Subcutaneous abdominal adipose tissue (tissue), 5 donors: ENCODE measurements at regions not wholly inside any gene's neighbourhood (a gene's known extent, or its start where the extent isn't known, plus 50 kb on each side); places are given as distances from the start of the nearest gene placed in this dataset.
"Not testable (repeated sequence)": the region's sequence is repeated elsewhere in the genome, so short reads cannot be mapped to it uniquely, and the experiment has no call there.

ENCODE experiments used
- H3K27ac ChIP-seq: one replicate; pipeline ENCODE4 v1.7.0; 2013; ENCODE audit warnings: low read depth, mild to moderate bottlenecking, inconsistent platforms, low read length, moderate library complexity
- H3K27me3 ChIP-seq, 5 donors: one replicate each; pipeline ENCODE4 v1.7.0; 2013; ENCODE audit warnings: low read length in 5 of 5, inconsistent platforms in 1 of 5; ENCODE audit not compliant: control insufficient read depth in 5 of 5, insufficient read depth in 4 of 5
- H3K36me3 ChIP-seq, 5 donors: one replicate each; pipeline ENCODE4 v1.7.0; 2013; ENCODE audit warnings: low read length in 5 of 5; ENCODE audit not compliant: control insufficient read depth in 5 of 5, insufficient read depth in 5 of 5
- H3K4me1 ChIP-seq, 5 donors: one replicate each; pipeline ENCODE4 v1.7.0; 2013; ENCODE audit warnings: low read length in 5 of 5, mild to moderate bottlenecking in 3 of 5, moderate library complexity in 1 of 5; ENCODE audit not compliant: control insufficient read depth in 5 of 5, insufficient read depth in 5 of 5
- H3K4me3 ChIP-seq, 5 donors: one replicate each; pipeline ENCODE4 v1.7.0; 2013; ENCODE audit warnings: low read length in 5 of 5, low read depth in 1 of 5
- H3K9ac ChIP-seq, 5 donors: one replicate each; pipeline ENCODE4 v1.7.0; 2013; ENCODE audit warnings: low read length in 5 of 5, mild to moderate bottlenecking in 4 of 5, moderate library complexity in 3 of 5
- H3K9me3 ChIP-seq, 5 donors: one replicate each; pipeline ENCODE4 v1.7.0; 2013; ENCODE audit warnings: low read length in 5 of 5; ENCODE audit not compliant: control insufficient read depth in 5 of 5
- donor health status: healthy.
- donor health status: healthy.
- donor health status: healthy.
- donor health status: healthy.
- donor health status: healthy.

DNA sequence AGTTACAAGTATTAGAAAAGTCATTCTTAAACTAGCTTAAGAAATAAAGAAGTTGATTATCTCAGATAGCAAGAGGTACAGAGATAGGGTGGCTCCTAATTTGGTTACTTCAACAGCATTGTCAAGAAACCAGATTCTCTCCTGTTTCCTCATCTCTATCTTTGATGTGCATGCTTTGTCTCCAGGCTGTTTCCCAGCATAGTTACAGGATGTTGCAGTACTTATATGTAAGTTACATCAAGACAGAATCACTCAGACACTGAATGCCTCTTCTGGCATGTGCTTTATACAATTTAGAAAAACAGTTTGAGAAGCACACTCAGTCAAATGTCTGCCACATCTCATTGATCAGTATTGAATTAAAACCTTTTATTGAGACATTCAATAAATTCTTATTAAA lies 189.5 kb upstream of the UBE2E3 start:
- no peak overlapping the region for H3K4me3 ChIP-seq
- H3K9me3 ChIP-seq: no peaks in the 10 kb centered on the region
- no peaks in the 10 kb centered on the region for H3K27me3 ChIP-seq
- no peak overlapping the region for H3K27ac ChIP-seq
- no peaks in the 10 kb centered on the region for H3K36me3 ChIP-seq
- no peak overlapping the region for H3K9ac ChIP-seq
- H3K4me1 ChIP-seq: no peaks in the 10 kb centered on the region

DNA sequence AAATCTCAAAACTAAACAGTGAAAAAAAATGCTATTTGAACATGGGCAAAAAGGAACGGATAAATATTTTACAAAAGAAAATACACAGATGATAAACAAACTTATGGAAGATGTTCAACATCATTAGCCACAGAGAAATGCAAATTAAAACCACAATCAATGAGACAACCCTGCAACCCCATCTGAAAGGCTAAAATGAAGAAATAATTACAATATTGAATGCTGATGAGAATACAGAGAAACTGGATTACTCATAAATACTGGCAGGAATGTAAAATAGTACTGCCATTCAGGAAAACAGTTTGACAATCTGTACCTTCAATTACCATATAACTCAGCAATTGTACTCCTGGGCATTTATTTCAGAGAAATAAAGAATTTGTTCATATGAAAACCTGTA lies 193.1 kb upstream of the UBE2E3 start:
- H3K4me1 ChIP-seq: no peaks in the 10 kb centered on the region
- no peaks in the 10 kb centered on the region for H3K9me3 ChIP-seq
- H3K36me3 ChIP-seq: no peaks in the 10 kb centered on the region
- H3K9ac ChIP-seq: no peak overlapping the region
- no peak overlapping the region for H3K27ac ChIP-seq
- no peak overlapping the region for H3K4me3 ChIP-seq
- H3K27me3 ChIP-seq: no peaks in the 10 kb centered on the region

DNA sequence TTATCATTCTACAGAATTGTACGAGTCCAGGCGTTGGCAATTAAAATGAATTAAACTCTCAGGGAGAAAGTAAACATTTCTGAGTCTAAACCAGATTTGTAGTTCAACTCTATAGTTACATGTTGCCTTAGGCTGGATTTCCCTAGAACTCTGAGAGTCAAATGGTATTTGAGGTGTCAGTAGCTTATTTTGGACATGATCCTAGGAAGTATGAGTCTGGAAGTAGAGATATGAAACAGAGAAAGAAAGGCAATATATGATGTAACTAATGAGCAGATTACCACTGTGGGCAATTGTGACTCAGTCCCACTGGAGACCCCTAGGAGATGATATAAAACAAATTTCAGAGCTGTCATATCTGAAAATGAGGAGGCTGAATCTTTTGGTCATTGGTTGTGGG lies 199.1 kb upstream of the UBE2E3 start:
- Histone ChIP-seq H3K27me3 (no peaks in the 10 kb centered on the region), H3K4me3 (no peak overlapping the region), H3K9me3 (no peaks in the 10 kb centered on the region), H3K9ac (no peak overlapping the region), H3K4me1 (no peaks in the 10 kb centered on the region), H3K27ac (no peak overlapping the region), H3K36me3 (no peaks in the 10 kb centered on the region)

DNA sequence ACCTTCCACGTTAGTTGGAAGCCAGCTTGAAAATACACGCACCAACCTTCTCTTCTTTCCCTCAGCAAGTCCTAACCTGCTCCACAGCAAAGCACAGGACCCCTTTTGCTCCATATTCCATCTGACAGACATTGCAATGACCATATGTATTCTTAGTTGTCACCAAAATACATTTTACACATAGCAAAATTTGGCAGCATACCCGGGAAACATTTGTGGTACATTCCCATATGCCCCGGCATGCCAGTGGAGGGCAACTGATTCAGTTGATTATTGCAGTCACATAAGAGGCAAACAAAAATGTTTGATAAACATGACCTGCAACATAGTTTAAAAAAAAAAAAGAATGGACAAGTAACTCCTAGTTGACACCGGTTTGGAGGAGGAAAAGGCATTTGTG lies 202.1 kb upstream of the UBE2E3 start:
- H3K9ac ChIP-seq: no peak overlapping the region
- H3K36me3 ChIP-seq: no peaks in the 10 kb centered on the region
- H3K9me3 ChIP-seq: no peaks in the 10 kb centered on the region
- no peaks in the 10 kb centered on the region for H3K27me3 ChIP-seq
- no peak overlapping the region for H3K4me3 ChIP-seq
- H3K4me1 ChIP-seq: no peaks in the 10 kb centered on the region
- no peak overlapping the region for H3K27ac ChIP-seq

DNA sequence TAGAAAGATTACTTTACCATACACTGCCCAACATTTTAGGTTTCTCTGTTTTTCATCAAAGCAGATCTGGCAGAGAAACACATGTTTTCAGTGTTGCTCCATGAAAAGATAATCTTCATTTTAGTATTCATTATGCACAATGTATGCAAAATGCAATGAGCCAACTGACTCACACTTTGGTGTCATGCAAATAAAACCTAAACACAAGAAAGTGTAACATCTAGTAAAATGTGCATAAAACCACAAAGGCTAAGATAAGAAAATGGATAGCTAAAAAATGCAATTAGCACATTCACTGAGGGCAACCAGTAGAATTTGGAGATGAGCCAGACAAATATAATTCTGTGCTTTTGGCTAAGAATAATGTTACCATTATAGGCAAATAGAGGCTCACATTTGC lies 203.5 kb upstream of the UBE2E3 start:
- H3K27me3 ChIP-seq: no peaks in the 10 kb centered on the region
- no peaks in the 10 kb centered on the region for H3K36me3 ChIP-seq
- no peak overlapping the region for H3K27ac ChIP-seq
- H3K4me1 ChIP-seq: no peaks in the 10 kb centered on the region
- H3K4me3 ChIP-seq: no peak overlapping the region
- no peak overlapping the region for H3K9ac ChIP-seq
- no peaks in the 10 kb centered on the region for H3K9me3 ChIP-seq

DNA sequence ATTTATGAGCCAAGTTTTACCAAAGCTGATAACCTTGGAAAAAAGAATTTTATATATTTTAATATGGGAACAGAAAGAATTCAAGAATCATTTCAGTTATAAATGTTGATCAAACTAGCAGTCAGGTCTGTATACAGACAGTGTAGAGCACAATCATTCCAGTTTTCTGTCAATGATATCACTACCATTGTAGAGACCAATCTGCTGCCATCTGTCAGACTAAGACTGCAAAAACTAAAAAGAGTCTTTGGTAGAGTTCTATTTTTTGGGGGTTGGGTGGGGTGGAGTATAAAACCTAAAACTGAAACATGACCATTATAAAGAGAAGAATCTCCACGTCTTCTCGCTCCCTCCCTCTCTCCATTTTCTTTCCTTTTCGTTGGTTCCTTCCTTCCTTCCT lies 204.7 kb upstream of the UBE2E3 start:
- no peak overlapping the region for H3K4me3 ChIP-seq
- no peak overlapping the region for H3K27ac ChIP-seq
- H3K9me3 ChIP-seq: no peaks in the 10 kb centered on the region
- no peaks in the 10 kb centered on the region for H3K4me1 ChIP-seq
- H3K27me3 ChIP-seq: no peaks in the 10 kb centered on the region
- no peaks in the 10 kb centered on the region for H3K36me3 ChIP-seq
- no peak overlapping the region for H3K9ac ChIP-seq

DNA sequence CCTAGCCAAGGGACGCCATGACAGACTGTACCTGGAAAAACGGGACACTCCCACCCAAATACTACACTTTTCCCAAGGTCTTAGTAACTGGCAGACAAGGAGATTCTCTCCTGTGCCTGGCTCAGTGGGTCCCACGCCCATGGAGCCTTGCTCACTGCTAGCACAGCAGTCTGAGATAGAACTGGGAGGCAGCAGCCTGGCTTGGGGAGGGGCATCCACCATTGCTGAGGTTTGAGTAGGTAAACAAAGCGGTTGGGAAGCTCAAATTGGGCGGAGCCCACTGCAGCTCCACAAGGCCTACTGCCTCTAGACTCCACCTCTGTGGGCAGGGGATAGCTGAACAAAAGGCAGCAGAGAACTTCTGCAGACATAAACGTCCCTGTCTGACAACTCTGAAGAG lies 215.1 kb upstream of the UBE2E3 start:
- H3K9me3 ChIP-seq, H3K27ac ChIP-seq, H3K36me3 ChIP-seq, H3K4me3 ChIP-seq, H3K9ac ChIP-seq, H3K4me1 ChIP-seq, H3K27me3 ChIP-seq: not testable (repeated sequence)

DNA sequence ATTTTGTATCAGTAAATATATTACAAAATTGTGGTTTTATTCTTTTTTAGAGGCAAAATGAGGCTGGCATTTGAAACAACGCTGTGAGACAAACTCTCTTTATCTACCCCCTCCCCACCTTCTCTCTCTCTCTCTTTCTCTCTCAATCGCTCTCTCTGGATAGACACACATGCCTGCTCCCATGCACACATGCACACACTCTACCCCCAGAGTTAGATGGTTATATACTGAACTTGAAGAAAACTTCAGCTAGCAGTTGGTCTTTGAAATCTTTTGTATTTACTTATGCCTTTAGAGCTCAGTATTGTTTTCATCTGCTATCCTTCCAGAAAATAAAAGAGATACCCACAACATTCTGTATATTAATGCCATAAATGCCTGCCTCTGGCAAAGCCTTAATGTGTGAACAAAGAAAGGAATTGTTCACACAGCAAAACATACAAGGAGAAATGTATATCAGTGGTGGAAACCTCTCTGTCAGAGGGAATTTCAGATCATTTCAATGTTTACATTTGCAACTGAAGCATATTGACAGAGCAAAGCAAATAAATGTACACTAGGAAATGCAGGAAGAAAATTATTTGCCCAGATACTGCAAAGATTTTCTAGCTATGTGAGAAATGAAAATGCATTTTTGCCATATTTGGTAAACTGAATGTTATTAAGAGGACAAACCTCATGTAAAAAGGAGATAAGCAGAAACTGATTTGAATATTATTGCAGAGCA lies 217.0 kb upstream of the UBE2E3 start:
- H3K9ac ChIP-seq: no peak overlapping the region
- H3K36me3 ChIP-seq: no peaks in the 10 kb centered on the region
- no peak overlapping the region for H3K4me3 ChIP-seq
- peaks cover 0 to 5% (median 0%) of the 10 kb centered on the region in 5 donors for H3K4me1 ChIP-seq
- H3K9me3 ChIP-seq: no peaks in the 10 kb centered on the region
- no peaks in the 10 kb centered on the region for H3K27me3 ChIP-seq
- H3K27ac ChIP-seq: no peak overlapping the region

DNA sequence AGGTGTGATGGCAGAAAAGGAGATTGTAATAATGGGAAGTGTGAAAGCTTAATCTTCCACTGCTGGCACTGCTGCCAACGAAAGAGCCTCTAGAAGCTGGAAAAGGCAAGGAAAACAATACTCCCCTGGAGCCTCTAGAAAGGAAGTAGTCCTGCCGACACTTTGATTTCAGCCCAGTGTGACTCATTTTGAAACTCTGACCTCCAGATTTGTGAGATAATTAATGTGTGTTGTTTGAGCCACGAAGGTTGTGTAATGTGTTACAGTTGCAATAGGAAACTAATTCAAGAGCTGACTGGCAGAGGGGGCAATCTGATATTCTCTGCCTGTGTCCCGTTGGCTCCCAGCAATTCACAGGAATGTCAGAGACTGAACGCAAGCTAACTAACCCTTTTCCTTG lies 219.2 kb upstream of the UBE2E3 start:
- no peak overlapping the region for H3K27ac ChIP-seq
- no peak overlapping the region for H3K9ac ChIP-seq
- H3K4me3 ChIP-seq: no peak overlapping the region
- no peaks in the 10 kb centered on the region for H3K36me3 ChIP-seq
- peaks cover 0 to 5% (median 0%) of the 10 kb centered on the region in 5 donors for H3K4me1 ChIP-seq
- H3K27me3 ChIP-seq: no peaks in the 10 kb centered on the region
- no peaks in the 10 kb centered on the region for H3K9me3 ChIP-seq

DNA sequence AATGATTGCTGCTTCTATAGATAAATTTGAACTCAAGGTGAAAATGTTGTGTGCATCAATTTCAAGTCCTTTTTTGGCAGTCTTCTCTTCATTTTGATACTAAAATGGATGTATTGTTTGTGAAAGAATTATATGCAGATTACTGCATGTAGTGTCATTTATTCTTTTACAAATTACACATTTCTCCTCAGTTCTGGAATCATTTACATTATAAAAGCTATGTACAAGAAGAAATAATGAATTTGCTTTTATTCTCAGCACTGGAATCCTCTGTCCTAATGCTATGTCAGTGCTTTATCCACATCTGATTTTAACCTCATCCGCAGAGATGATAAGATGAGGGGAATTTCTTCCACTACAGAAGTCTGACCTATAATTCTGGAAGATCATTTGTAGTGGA lies 220.8 kb upstream of the UBE2E3 start:
- Histone ChIP-seq H3K27ac (no peak overlapping the region), H3K27me3 (no peaks in the 10 kb centered on the region), H3K4me3 (no peak overlapping the region), H3K4me1 (peaks cover 0 to 5% (median 0%) of the 10 kb centered on the region in 5 donors), H3K9ac (no peak overlapping the region), H3K9me3 (no peaks in the 10 kb centered on the region), H3K36me3 (no peaks in the 10 kb centered on the region)
